Activated naive CD4-positive, alpha-beta T cell treated with anti-CD3 and anti-CD28 coated beads for 36 hours (primary cell): ENCODE measurements at regions not wholly inside any gene's neighbourhood (a gene's known extent, or its start where the extent isn't known, plus 50 kb on each side); places are given as distances from the start of the nearest gene placed in this dataset.
"Not testable (repeated sequence)": the region's sequence is repeated elsewhere in the genome, so short reads cannot be mapped to it uniquely, and the experiment has no call there.

Source experiments
- CTCF ChIA-PET: fragments of 350-600 bp; sonication (Branson Sonifier 250); formaldehyde crosslinking; loops from one replicate; lab custom pipeline; 2021; ENCODE audit warnings: antibody characterized with exemption; lab: Charles Lee
- DNase-seq: peaks from one replicate; pipeline ENCODE4 v3.0.0-alpha.2; 2020
- H3K27ac Mint-ChIP-seq: one replicate; pipeline ENCODE4 v1.8.0; 2021; ENCODE audit warnings: mild to moderate bottlenecking, mixed read lengths
- H3K27me3 Mint-ChIP-seq: one replicate; pipeline ENCODE4 v1.8.0; 2021; ENCODE audit warnings: low read depth, mixed read lengths
- H3K36me3 Mint-ChIP-seq: one replicate; pipeline ENCODE4 v1.8.0; 2021; ENCODE audit warnings: low read depth, mixed read lengths
- H3K4me1 Mint-ChIP-seq: one replicate; pipeline ENCODE4 v1.8.0; 2021; ENCODE audit warnings: low read depth, mixed read lengths
- H3K4me3 Mint-ChIP-seq: one replicate; pipeline ENCODE4 v1.8.0; 2021; ENCODE audit warnings: mild to moderate bottlenecking, moderate library complexity, mixed read lengths
- H3K9me3 Mint-ChIP-seq: one replicate; pipeline ENCODE4 v1.8.0; 2021; ENCODE audit warnings: mixed read lengths
- intact Hi-C: fragments of 100-400 bp; cut with micrococcal nuclease; formaldehyde crosslinking; loops from one replicate; pipeline ENCODE4 v1.15.1; 2023

- Mint-ChIP-seq H3K4me3 (no peak overlapping the region), H3K27me3 (no peaks in the 10 kb centered on the region), H3K9me3 (peaks cover 19% of the 10 kb centered on the region), H3K4me1 (no peaks in the 10 kb centered on the region), H3K36me3 (peaks cover 5% of the 10 kb centered on the region), H3K27ac (no peak overlapping the region)
- intact Hi-C loops, result no loop called here
- DNase-seq, result no peak
- CTCF ChIA-PET, result interaction anchor here (0.9 kb wide), 1 partner anchor 9 kb away, joined by 3 read pairs; no protein-coding TSS in a partner anchor
These were observed 50.1 kb upstream of the LTA4H start for GRCh38 chr12:96085475-96085874.

- intact Hi-C loops, DNase-seq, H3K27me3 Mint-ChIP-seq, H3K36me3 Mint-ChIP-seq, H3K27ac Mint-ChIP-seq, CTCF ChIA-PET, H3K4me1 Mint-ChIP-seq, H3K4me3 Mint-ChIP-seq: not testable (repeated sequence)
- H3K9me3 Mint-ChIP-seq, result peaks cover 23% of the 10 kb centered on the region
These were observed 50.8 kb upstream of the LTA4H start for GRCh38 chr12:96086190-96086589.

- no peaks in the 10 kb centered on the region for H3K27me3 Mint-ChIP-seq
- H3K4me3 Mint-ChIP-seq, result no peak overlapping the region
- CTCF ChIA-PET, result interaction anchor here (0.6 to 2.3 kb wide), 4 partner anchors 30 to 123 kb away, joined by 3 to 5 read pairs (median 5); no protein-coding TSS in a partner anchor
These were observed 56.4 kb upstream of the LTA4H start for GRCh38 chr12:96091833-96092232.

GRCh38 chr12:96093543-96094196 is 58.3 kb upstream of the LTA4H start:
- no peaks in the 10 kb centered on the region for H3K36me3 Mint-ChIP-seq
- CTCF ChIA-PET, result no interaction called here
- no peaks in the 10 kb centered on the region for H3K27me3 Mint-ChIP-seq
- no peak overlapping the region for H3K27ac Mint-ChIP-seq
- H3K4me1 Mint-ChIP-seq, result peaks cover 16% of the 10 kb centered on the region
- H3K9me3 Mint-ChIP-seq, result peaks cover 16% of the 10 kb centered on the region
- no peak overlapping the region for H3K4me3 Mint-ChIP-seq
- DNase-seq, result no peak
- intact Hi-C loops, result no loop called here

More at GRCh38 chr12:96091833-96092232, 56.4 kb upstream of the LTA4H start:
- Mint-ChIP-seq H3K36me3 (no peaks in the 10 kb centered on the region), H3K9me3 (peaks cover 21% of the 10 kb centered on the region), H3K27ac (no peak overlapping the region), H3K4me1 (peaks cover 13% of the 10 kb centered on the region)
- no peak for DNase-seq
- intact Hi-C loops, result no loop called here

GRCh38 chr12:96094201-96094600 is 58.8 kb upstream of the LTA4H start:
- CTCF ChIA-PET, result interaction anchor here (0.7 kb wide), 2 partner anchors 9 to 32 kb away, joined by 3 read pairs; no protein-coding TSS in a partner anchor

GRCh38 chr12:96098631-96099030 is 63.2 kb upstream of the LTA4H start:
- no peak for DNase-seq
- Mint-ChIP-seq H3K4me3 (no peak overlapping the region), H3K36me3 (no peaks in the 10 kb centered on the region), H3K4me1 (peaks cover 32% of the 10 kb centered on the region), H3K27ac (no peak overlapping the region), H3K27me3 (no peaks in the 10 kb centered on the region), H3K9me3 (no peaks in the 10 kb centered on the region)
- intact Hi-C loops, result no loop called here
- CTCF ChIA-PET, result interaction anchor here (0.6 kb wide), 1 partner anchor 34 kb away, joined by 3 read pairs; no protein-coding TSS in a partner anchor

More at GRCh38 chr12:96094201-96094600, 58.8 kb upstream of the LTA4H start:
- Mint-ChIP-seq H3K4me3 (no peak overlapping the region), H3K9me3 (peaks cover 14% of the 10 kb centered on the region), H3K27ac (no peak overlapping the region), H3K27me3 (no peaks in the 10 kb centered on the region), H3K4me1 (peaks cover 21% of the 10 kb centered on the region), H3K36me3 (no peaks in the 10 kb centered on the region)
- DNase-seq, result no peak
- intact Hi-C loops, result no loop called here

- H3K9me3 Mint-ChIP-seq, result no peaks in the 10 kb centered on the region
- H3K4me3 Mint-ChIP-seq, result no peak overlapping the region
- CTCF ChIA-PET, result no interaction called here
These were observed 64.0 kb upstream of the LTA4H start for GRCh38 chr12:96099421-96099820.

GRCh38 chr12:96099986-96100385 is 64.6 kb upstream of the LTA4H start:
- CTCF ChIA-PET, result no interaction called here
- intact Hi-C loops, result no loop called here
- Mint-ChIP-seq H3K27me3 (no peaks in the 10 kb centered on the region), H3K9me3 (no peaks in the 10 kb centered on the region), H3K4me1 (peaks cover 21% of the 10 kb centered on the region), H3K27ac (no peak overlapping the region), H3K4me3 (no peak overlapping the region), H3K36me3 (no peaks in the 10 kb centered on the region)
- peak; percentile 20 for DNase-seq

More at GRCh38 chr12:96099421-96099820, 64.0 kb upstream of the LTA4H start:
- no peaks in the 10 kb centered on the region for H3K27me3 Mint-ChIP-seq
- no peaks in the 10 kb centered on the region for H3K36me3 Mint-ChIP-seq
- H3K4me1 Mint-ChIP-seq, result peaks cover 25% of the 10 kb centered on the region
- intact Hi-C loops, result no loop called here
- H3K27ac Mint-ChIP-seq, result no peak overlapping the region
- DNase-seq, result no peak

- CTCF ChIA-PET, result interaction anchor here (0.9 to 1.4 kb wide), 2 partner anchors 14 to 113 kb away, joined by 3 to 4 read pairs; no protein-coding TSS in a partner anchor
- no peak for DNase-seq
- Mint-ChIP-seq H3K36me3 (no peaks in the 10 kb centered on the region), H3K9me3 (no peaks in the 10 kb centered on the region), H3K27ac (no peak overlapping the region), H3K4me1 (peaks cover 21% of the 10 kb centered on the region), H3K4me3 (no peak overlapping the region), H3K27me3 (no peaks in the 10 kb centered on the region)
- intact Hi-C loops, result no loop called here
These were observed 66.4 kb upstream of the LTA4H start for GRCh38 chr12:96101806-96102205.

- Mint-ChIP-seq H3K27ac (no peak overlapping the region), H3K27me3 (no peaks in the 10 kb centered on the region), H3K4me1 (peaks cover 25% of the 10 kb centered on the region), H3K4me3 (no peak overlapping the region), H3K9me3 (no peaks in the 10 kb centered on the region), H3K36me3 (no peaks in the 10 kb centered on the region)
- intact Hi-C loops, result no loop called here
- CTCF ChIA-PET, result interaction anchor here (0.6 kb wide), 1 partner anchor 8 kb away, joined by 3 read pairs; no protein-coding TSS in a partner anchor
- DNase-seq, result no peak
These were observed 67.8 kb upstream of the LTA4H start for GRCh38 chr12:96103067-96103644.

GRCh38 chr12:96104566-96104965 is 69.2 kb upstream of the LTA4H start:
- Mint-ChIP-seq H3K36me3 (no peaks in the 10 kb centered on the region), H3K27me3 (no peaks in the 10 kb centered on the region), H3K4me3 (no peak overlapping the region), H3K27ac (no peak overlapping the region), H3K4me1 (peaks cover 22% of the 10 kb centered on the region), H3K9me3 (no peaks in the 10 kb centered on the region)
- intact Hi-C loops, result no loop called here
- CTCF ChIA-PET, result no interaction called here
- no peak for DNase-seq

- Mint-ChIP-seq H3K27ac (no peak overlapping the region), H3K27me3 (no peaks in the 10 kb centered on the region), H3K36me3 (no peaks in the 10 kb centered on the region), H3K4me3 (no peak overlapping the region), H3K9me3 (no peaks in the 10 kb centered on the region), H3K4me1 (peaks cover 11% of the 10 kb centered on the region)
- intact Hi-C loops, result no loop called here
- CTCF ChIA-PET, result interaction anchor here (0.7 kb wide), 1 partner anchor 143 kb away, joined by 5 read pairs; no protein-coding TSS in a partner anchor
- DNase-seq, result no peak
These were observed 70.8 kb upstream of the LTA4H start for GRCh38 chr12:96106137-96106536.
